RPMI8226 (cell line): ENCODE measurements at regions not wholly inside any gene's neighbourhood (a gene's known extent, or its start where the extent isn't known, plus 50 kb on each side); places are given as distances from the start of the nearest gene placed in this dataset.
"Not testable (repeated sequence)": the region's sequence is repeated elsewhere in the genome, so short reads cannot be mapped to it uniquely, and the experiment has no call there.

Experiments used
- DNase-seq: peaks from one replicate; pipeline ENCODE4 v3.0.0-alpha.2; 2015

DNA sequence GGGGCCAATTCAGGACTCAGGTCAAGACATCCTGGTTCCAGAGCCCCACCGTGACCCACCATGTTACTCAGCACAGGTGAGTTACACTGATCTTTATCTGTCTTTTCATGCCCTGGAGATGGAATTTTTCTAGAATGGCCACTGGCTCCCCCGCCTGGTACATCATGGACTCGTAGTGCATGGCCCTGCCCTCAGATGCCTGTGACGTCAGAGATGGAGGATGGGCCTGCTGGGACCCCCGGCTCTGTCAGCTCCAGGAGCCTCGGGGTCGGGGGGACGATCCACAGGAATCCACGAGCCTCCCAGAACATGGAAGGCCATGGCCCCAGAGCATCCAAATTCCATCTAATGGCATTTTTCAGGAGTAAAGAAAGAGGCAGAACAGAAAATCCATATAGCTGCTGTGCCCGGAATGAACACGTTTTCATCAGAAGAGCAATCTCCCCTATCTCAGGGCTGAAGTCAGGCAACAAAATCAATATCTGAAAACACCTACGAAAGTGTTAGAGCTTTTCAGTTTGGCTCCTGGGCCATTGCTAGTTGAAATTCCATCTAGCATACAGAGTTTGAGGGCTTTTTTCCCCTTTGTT is 146.7 kb upstream of the SFSWAP start:
- not testable (repeated sequence) for DNase-seq

GRCh38 chr12:131564845-131565244 is 146.0 kb upstream of the SFSWAP start:
- no peak for DNase-seq

GRCh38 chr12:131565267-131566015 is 145.4 kb upstream of the SFSWAP start:
- no peak for DNase-seq

- no peak for DNase-seq
These were observed 142.6 kb upstream of the SFSWAP start for GRCh38 chr12:131568336-131568735.

DNA sequence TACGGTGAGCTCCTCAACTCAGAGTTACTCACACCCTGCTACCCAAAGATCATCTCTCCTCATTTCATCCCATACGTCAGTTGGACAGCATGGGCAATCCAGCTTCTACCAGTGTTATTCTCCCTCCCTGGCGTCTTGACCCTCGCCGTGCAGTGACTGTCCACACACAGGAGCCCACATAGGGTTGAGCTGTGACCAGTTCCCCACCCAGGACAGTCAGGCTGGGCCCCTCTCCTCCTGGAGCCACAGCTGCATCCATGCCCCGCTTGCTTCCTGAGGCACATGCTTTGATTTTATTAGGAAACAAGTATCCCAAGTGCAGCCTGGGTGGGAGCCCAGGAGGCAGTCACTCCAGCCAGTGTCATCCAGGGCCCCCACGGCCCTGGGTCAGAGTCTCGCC is 140.3 kb upstream of the SFSWAP start:
- no peak for DNase-seq

DNA sequence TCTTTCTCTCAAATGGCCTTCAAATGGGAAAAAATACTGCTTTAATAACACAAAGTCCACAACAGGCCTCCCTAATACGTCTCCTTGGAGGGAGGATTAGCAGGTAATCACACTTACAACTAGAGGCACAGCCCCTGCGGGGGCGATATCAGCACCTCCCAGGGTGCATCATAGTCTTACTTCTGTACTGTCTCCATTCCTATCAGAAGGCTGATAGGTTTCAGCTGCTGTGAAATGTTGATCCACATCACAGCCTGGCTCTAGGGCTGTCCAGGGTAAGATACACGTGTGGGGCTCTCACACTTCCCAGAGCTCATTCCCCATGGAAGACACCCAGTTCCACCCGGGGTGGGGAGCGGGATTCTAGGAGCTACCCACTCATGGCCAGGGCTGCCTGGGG is 139.1 kb upstream of the SFSWAP start:
- no peak for DNase-seq

- DNase-seq: no peak
These were observed 138.3 kb upstream of the SFSWAP start for GRCh38 chr12:131572626-131573025.

DNA sequence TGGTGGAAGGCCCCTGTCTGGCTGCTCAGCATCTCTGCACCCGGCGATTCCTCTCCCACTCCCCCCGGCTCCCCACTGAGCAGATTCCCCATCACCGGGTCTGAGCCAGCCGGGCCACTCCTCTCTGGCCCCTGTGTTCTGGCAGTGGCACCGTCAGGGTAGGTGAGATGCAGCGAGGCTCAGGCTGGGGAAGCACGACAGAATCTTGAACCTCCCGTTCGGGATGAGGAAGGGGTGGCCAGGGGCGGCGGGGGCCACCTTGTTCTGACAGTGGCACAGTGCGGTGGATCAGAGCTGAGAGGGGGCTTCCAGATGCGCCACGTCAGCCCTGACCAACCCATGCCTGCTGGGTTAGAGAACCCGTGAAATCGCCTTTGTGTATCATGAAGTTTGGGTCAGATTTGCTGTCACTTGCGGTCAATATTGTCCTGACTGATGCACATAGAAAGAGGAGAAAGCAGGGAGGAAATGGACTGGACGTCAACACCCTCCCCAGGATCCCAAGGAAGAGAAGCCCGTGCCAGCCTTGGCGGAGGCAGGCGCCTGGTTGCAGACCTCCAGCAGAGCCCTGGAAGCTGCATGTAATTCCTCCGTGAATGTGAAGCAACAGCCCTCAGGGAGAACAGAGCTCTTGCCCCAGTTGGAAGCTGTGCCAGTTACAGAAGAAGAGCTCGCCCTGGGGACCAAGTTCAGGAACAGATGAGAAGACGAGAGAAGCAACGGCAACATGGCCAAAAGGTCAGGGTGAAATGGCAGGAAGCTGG is 137.1 kb upstream of the SFSWAP start:
- DNase-seq: no peak

- no peak for DNase-seq
These were observed 136.5 kb upstream of the SFSWAP start for GRCh38 chr12:131574395-131574771.

- DNase-seq: no peak
These were observed 135.5 kb upstream of the SFSWAP start for GRCh38 chr12:131575371-131575770.

GRCh38 chr12:131576734-131577133 is 134.2 kb upstream of the SFSWAP start:
- DNase-seq: not testable (repeated sequence)

DNA sequence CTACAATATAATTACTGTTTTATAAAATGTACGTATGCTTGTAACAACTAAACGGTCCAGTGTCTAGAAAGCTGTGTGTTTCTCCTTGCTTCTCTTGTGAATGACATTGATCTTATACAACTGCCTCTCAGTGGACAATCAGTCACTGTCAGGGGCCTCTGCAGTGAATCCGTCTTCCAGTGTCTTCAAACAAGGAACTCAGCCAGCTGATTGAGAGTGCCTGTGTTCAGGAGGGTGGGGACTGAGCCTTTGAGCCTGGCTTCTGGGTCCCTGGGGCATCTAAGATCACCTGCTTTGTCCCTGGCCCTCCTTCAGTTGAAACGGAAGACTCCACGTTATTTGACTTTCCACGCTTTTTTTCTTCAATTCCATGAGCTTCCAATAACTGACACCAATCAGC is 133.1 kb upstream of the SFSWAP start:
- DNase-seq: no peak

DNA sequence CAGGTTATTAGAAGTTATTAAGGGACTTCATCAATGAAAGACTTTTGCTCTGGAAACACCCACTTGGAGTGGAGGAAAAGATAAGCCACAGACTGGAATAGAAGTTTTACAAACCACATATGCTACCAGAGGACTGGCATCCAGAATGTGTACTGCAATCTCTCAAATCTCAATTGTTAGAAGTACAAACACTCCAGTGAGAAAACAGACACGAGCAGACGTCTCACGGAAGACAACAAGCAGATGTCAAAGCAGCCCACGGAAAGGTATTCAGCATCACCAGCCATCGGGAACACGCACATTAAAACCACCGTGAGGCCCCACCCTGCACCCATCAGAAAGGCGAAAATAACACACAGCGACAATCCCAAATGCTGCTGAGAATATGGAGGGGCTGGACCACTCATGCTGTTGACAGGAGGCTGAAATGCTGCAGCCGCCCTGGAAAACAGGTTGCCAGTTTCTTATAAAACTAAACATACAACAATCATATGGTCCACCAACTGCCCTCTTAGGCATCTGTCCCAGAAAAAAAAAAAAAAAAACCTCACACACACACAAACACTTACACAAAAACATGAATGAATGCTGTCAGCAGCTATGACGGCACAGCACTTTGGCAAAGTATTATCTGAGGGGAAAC is 131.9 kb upstream of the SFSWAP start:
- no peak for DNase-seq

DNA sequence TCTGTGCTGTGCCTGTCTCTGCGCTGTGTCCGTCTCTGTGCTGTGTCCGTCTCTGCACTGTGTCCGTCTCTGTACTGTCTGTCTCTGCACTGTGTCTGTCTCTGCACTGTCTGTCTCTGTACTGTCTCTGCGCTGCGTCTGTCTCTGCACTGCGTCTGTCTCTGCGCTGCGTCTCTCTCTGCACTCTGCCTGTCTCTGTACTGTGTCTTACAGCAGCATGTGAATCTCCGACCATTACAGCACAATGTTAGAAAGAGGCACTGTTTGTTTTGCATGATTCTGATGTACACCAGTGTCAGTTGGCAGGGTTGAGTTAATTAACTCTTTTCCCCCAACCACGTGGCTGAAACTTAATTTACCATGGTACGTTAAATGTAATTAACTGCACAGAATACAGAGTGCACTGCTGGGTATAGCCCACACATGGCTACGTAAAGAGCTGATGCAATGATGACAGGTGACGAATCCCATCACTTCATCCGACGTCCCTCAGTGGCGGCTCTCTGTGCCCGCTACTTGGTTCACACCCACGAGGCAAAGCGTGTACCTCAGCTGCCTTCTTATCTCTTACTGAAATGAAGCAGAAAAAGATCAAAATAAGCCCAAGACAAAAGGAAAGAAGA is 127.7 kb upstream of the SFSWAP start:
- DNase-seq: no peak

- DNase-seq: no peak
These were observed 124.6 kb upstream of the SFSWAP start for GRCh38 chr12:131586269-131586668.

DNA sequence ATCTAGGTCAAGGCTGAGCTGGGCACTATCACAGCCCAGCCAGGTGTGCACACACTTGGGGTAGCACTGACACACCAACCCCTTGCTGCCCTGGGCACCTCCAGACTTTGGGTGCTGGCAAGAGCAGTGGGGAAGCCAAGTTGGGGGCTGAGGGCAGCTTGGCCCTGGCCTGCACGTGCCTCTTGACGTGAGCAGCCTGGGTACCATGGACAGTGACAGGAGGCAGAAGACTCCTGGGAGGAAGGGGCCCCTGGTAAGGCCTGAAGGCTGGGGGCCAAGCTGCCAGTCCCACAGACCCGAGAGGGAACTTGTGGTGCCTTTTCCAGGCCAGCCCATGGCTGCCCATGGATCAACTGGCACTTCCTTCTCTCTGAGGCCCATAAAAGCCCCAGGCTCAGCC is 124.1 kb upstream of the SFSWAP start:
- DNase-seq: no peak

GRCh38 chr12:131587565-131587964 is 123.3 kb upstream of the SFSWAP start:
- no peak for DNase-seq

GRCh38 chr12:131589221-131589897 is 121.5 kb upstream of the SFSWAP start:
- DNase-seq: no peak

DNA sequence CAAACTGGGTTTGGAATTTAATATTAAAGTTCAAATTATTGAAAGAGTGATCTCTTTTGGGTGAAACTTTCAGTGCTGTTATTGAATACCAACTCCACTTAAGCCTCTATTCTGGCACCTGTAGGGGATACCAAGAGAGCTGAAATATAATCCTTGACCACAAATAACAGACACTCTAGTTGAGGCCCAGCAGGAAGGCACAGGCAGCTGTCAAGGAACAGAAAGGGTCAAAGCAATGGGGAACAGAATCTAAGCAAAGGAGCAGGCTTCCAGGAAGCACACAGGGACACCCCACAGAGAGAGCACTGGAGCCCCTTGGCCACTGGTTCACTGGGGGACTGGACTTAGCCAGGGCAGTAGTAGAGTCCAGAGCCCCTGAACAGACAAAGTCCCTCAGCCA is 120.9 kb upstream of the SFSWAP start:
- no peak for DNase-seq

GRCh38 chr12:131591136-131591535 is 119.8 kb upstream of the SFSWAP start:
- no peak for DNase-seq

GRCh38 chr12:131591714-131592709 is 118.9 kb upstream of the SFSWAP start:
- no peak for DNase-seq
